ENCODE measurements at regions not wholly inside any gene's neighbourhood (a gene's known extent, or its start where the extent isn't known, plus 50 kb on each side); places are given as distances from the start of the nearest gene placed in this dataset.

DNA sequence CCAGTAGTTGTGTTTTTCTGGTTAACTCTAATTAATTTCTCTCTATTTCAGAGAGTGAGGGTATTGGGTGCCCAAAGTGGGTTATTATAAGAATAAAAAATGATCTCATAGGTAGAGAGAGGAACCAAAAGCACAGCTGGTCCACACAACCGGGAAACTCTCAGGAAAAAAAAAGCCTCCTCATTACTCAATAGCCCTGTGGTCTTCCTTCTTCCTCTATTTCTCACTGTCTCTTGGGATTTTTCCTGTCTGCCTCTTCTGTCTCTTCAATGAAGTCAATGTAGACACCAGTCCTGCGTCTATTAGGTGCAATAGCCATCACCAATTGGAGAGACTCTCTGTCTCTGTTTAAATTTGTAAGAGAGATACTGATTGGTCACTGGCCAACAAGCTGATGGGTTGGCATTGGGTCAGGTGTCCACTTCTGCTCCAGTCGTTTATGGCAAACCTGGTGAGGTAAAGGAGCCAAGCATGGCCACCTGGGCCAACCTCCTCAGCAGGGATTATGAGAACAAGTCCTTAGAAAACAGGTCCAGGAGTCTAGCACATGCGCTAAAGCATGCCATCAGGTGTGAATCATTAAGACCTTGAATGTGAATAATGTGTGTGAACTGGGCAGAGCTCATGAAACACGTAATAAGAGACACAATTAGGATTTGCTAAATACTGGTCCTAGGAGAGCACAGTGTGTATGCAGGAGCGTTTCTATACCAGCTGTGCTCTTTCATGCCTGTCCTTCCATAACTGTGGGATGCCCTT lies 443.0 kb upstream of the RUNX1 start:
- TF ChIP-seq CREB1 (IDR thresholded peaks at IDR 0.05; ENCODE audit: low read depth), result no peak
- TF ChIP-seq CEBPB (IDR thresholded peaks at IDR 0.05), result no peak
- TF ChIP-seq YY1 (IDR thresholded peaks at IDR 0.05; ENCODE audit: low read depth), result no peak
- TF ChIP-seq, protein P1, sequence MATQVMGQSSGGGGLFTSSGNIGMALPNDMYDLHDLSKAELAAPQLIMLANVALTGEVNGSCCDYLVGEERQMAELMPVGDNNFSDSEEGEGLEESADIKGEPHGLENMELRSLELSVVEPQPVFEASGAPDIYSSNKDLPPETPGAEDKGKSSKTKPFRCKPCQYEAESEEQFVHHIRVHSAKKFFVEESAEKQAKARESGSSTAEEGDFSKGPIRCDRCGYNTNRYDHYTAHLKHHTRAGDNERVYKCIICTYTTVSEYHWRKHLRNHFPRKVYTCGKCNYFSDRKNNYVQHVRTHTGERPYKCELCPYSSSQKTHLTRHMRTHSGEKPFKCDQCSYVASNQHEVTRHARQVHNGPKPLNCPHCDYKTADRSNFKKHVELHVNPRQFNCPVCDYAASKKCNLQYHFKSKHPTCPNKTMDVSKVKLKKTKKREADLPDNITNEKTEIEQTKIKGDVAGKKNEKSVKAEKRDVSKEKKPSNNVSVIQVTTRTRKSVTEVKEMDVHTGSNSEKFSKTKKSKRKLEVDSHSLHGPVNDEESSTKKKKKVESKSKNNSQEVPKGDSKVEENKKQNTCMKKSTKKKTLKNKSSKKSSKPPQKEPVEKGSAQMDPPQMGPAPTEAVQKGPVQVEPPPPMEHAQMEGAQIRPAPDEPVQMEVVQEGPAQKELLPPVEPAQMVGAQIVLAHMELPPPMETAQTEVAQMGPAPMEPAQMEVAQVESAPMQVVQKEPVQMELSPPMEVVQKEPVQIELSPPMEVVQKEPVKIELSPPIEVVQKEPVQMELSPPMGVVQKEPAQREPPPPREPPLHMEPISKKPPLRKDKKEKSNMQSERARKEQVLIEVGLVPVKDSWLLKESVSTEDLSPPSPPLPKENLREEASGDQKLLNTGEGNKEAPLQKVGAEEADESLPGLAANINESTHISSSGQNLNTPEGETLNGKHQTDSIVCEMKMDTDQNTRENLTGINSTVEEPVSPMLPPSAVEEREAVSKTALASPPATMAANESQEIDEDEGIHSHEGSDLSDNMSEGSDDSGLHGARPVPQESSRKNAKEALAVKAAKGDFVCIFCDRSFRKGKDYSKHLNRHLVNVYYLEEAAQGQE (IDR thresholded peaks at IDR 0.05; ENCODE audit: low read depth), result no peak
- no peak for TF ChIP-seq TEAD4 (IDR thresholded peaks at IDR 0.05)
- TF ChIP-seq RAD21 (IDR thresholded peaks at IDR 0.05; ENCODE audit: low read depth), result no peak
- TF ChIP-seq, protein P2, sequence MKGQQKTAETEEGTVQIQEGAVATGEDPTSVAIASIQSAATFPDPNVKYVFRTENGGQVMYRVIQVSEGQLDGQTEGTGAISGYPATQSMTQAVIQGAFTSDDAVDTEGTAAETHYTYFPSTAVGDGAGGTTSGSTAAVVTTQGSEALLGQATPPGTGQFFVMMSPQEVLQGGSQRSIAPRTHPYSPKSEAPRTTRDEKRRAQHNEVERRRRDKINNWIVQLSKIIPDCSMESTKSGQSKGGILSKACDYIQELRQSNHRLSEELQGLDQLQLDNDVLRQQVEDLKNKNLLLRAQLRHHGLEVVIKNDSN (IDR thresholded peaks at IDR 0.05), result no peak
- TF ChIP-seq TAF1 (IDR thresholded peaks at IDR 0.05; ENCODE audit: low read depth), result no peak
- no peak for TF ChIP-seq ZBTB7A (IDR thresholded peaks at IDR 0.05; ENCODE audit: low read depth)
- TF ChIP-seq EGR1 (IDR thresholded peaks at IDR 0.05), result no peak
- TF ChIP-seq, protein P3, sequence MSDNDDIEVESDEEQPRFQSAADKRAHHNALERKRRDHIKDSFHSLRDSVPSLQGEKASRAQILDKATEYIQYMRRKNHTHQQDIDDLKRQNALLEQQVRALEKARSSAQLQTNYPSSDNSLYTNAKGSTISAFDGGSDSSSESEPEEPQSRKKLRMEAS (IDR thresholded peaks at IDR 0.05), result no peak
- no peak for TF ChIP-seq EP300 (IDR thresholded peaks at IDR 0.05; ENCODE audit: borderline replicate concordance)
- no peak for TF ChIP-seq NFIC (IDR thresholded peaks at IDR 0.05)

Data from Ishikawa (cell line).